AG10803 (cell line): ENCODE measurements at regions not wholly inside any gene's neighbourhood (a gene's known extent, or its start where the extent isn't known, plus 50 kb on each side); places are given as distances from the start of the nearest gene placed in this dataset.

Experiments
- DNase-seq: peaks from one replicate; pipeline ENCODE4 v3.0.0; 2010; ENCODE audit warnings: low read depth
- H3K4me3 ChIP-seq: 2 replicates; pipeline ENCODE4 v1.5.1; 2011; ENCODE audit warnings: mild to moderate bottlenecking, low read length, control low read depth
- CTCF ChIP-seq: conservative IDR thresholded peaks from 2 replicates; pipeline ENCODE4 v1.5.1; 2011; ENCODE audit warnings: mild to moderate bottlenecking, low read length, control low read depth, inconsistent platforms

- no peak for TF ChIP-seq CTCF
- DNase-seq = no peak
- H3K4me3 ChIP-seq = no peak overlapping the region
These were observed 874.1 kb downstream of the GRM8 start for GRCh38 chr7:126378642-126379041.

DNA sequence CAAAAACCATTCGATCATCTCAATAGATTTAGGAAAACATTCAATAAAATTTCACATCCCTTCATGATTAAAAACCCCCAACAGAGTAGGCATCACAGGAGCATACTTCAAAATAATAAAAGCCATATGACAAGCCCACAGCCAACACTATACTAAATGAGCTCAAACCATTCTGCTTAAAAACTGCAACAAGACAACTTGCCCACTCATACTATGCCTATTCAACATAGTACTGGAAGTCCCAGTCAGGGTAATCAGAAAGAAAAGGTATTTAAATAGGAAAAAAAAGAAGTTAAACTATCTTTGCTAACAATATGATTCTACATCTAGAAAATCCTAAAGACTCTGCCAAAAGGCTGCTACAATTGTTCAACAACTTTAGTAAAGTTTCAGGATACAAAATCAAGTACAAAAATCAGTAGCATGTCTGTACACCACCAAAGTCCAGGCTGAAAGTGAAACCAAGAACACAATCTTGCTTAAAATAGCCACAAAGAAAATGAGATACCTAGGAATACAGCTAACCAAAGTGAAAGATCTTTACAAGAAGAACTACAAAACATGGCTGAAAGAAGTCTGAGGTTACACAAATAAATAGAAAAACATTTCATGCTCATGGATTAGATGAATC lies 882.6 kb downstream of the GRM8 start:
- no peak overlapping the region for H3K4me3 ChIP-seq
- no peak for TF ChIP-seq CTCF
- no peak for DNase-seq

DNA sequence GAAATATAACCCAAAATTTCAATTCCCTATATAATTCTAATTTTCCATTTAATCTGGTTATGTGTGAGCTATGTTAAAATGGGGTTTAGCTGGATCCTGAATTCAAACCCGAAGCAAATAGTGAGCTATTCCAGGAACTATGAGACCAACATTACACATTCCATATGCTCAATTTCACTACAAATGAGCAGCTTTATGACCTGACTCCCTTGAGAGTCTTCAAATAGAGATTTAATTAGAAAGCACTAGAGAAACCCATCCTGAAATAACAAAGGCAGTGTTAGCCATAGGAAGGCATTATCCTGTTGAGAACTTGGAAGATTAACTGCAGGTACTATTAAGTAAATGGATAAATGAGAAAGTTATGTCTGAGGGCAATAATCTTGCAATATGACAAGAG lies 890.0 kb downstream of the GRM8 start:
- TF ChIP-seq CTCF = no peak
- no peak for DNase-seq

DNA sequence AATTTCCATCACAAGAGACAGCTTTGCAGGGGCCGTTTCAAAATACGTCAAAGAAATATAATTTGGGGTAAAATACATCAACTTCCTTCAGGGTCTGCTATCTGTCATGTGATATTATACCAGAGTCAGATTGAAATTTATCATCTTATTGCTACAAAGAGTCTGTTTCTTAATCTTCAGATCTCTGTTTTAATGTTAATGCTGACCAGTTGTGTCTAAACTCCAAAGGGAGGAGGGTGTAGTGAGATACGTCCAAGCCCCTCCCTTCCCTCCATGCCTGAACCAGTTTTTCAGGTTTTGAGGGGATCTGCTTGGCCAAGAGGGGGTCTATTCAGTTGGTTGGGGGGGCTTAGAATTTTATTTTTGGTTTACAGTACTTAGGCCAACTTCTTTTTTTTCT lies 891.6 kb downstream of the GRM8 start:
- no peak overlapping the region for H3K4me3 ChIP-seq
- no peak for TF ChIP-seq CTCF
- DNase-seq = no peak

More for the DNA sequence above, 890.0 kb downstream of the GRM8 start:
- no peak overlapping the region for H3K4me3 ChIP-seq

GRCh38 chr7:126339813-126340212 lies 912.9 kb downstream of the GRM8 start:
- H3K4me3 ChIP-seq = no peak overlapping the region
- no peak for TF ChIP-seq CTCF
- no peak for DNase-seq

GRCh38 chr7:126305671-126306070 lies 947.1 kb downstream of the GRM8 start:
- no peak overlapping the region for H3K4me3 ChIP-seq
- no peak for TF ChIP-seq CTCF
- DNase-seq = no peak

DNA sequence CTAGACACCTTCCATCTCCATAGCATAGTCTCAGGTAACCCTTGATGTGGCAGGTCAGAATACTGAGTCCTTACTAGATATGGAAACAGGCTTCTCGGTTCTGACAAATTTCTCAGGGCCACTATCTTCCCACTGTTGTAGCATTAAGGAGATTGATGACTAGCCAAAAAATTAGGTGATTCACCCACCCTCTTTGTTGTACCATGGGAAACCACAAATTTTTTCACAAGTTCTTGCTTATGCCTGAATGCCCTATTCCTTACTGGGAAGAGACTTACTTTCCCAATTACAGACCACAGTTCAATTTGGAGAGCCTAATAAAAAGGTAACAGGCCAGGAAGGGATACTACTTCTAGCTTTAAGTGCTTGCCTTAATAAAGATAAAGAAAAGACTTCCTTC lies 948.8 kb downstream of the GRM8 start:
- no peak for DNase-seq
- TF ChIP-seq CTCF = no peak
- H3K4me3 ChIP-seq = no peak overlapping the region
